ENCODE measurements at regions not wholly inside any gene's neighbourhood (a gene's known extent, or its start where the extent isn't known, plus 50 kb on each side); places are given as distances from the start of the nearest gene placed in this dataset.

- no peak for FAIRE-seq
- TF ChIP-seq SPI1 (IDR thresholded peaks at IDR 0.05; ENCODE audit: low read depth, low read length) (no peak), POLR2AphosphoS5 (IDR thresholded peaks at IDR 0.05; ENCODE audit: low read depth, low read length) (no peak), POLR2A (IDR thresholded peaks at IDR 0.05; ENCODE audit: low read depth, low read length) (no peak), PAX5 (IDR thresholded peaks at IDR 0.05; ENCODE audit: insufficient read depth, low read length, severe bottlenecking) (no peak), TAF1 (IDR thresholded peaks at IDR 0.05; ENCODE audit: low read depth, low read length) (no peak), POU2F2 (IDR thresholded peaks at IDR 0.05; ENCODE audit: low read depth, low read length) (no peak)
- DNase-seq (ENCODE audit: insufficient read length, low spot score): no peak
Measured at GRCh38 chr9:71253011-71253410, 131.6 kb upstream of the TRPM3 start.

DNA sequence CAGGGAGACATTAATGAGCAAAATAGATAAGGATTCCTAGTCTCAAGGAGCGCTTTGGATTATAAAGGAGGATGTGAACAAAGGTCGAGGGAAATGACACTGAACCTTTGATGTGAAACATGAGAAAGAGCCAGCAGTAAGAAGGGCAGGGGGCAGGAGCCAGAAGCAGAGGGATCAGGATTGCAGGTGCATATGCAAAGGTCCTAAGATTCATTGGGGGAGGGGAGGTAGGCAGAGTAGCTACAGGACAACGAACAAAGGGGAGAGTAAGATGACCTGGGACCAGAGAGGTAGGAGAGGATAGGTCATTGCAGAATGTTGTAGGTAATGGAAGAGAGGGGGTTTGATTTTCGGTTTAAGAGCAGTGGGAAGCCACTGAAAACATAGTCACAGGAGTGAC, 129.2 kb upstream of the TRPM3 start:
- FAIRE-seq (no peak), DNase-seq (ENCODE audit: insufficient read length, low spot score) (no peak)
- TF ChIP-seq SPI1 (IDR thresholded peaks at IDR 0.05; ENCODE audit: low read depth, low read length) (no peak), POLR2AphosphoS5 (IDR thresholded peaks at IDR 0.05; ENCODE audit: low read depth, low read length) (no peak), POU2F2 (IDR thresholded peaks at IDR 0.05; ENCODE audit: low read depth, low read length) (no peak), PAX5 (IDR thresholded peaks at IDR 0.05; ENCODE audit: insufficient read depth, low read length, severe bottlenecking) (no peak), TAF1 (IDR thresholded peaks at IDR 0.05; ENCODE audit: low read depth, low read length) (no peak)

DNA sequence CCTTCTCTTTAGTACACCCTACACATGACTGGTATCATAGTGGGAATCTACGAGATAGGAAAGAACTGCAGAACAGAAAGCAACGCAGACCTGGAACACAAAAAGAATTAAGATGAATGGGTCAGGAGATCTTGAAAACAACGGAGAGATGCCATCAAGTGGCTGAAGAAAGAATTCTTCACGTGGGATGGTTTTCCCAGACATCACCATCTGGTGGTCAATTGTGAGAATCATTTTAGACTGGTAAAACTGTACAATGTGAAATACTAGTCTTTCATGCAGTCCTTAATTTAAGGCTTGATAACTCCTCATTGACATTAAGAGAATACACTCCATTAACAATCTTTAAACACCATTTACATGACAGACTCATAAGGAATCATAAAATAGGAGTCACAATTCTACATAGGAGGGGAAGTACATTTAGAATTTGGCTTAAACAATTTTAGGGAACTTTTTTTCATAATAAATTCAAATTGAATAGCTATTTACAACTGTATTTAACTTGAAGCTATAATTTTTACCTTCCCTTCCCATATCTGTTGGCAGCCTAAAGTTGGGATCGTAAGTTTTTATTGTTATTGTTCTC, 128.4 kb upstream of the TRPM3 start:
- DNase-seq (ENCODE audit: insufficient read length, low spot score) (peak; percentile 3), FAIRE-seq (peak; percentile 70)
- TF ChIP-seq TAF1 (IDR thresholded peaks at IDR 0.05; ENCODE audit: low read depth, low read length): no peak
- TF ChIP-seq POLR2A (IDR thresholded peaks at IDR 0.05; ENCODE audit: low read depth, low read length): no peak
- TF ChIP-seq POU2F2 (IDR thresholded peaks at IDR 0.05; ENCODE audit: low read depth, low read length): no peak
- no peak for TF ChIP-seq POLR2AphosphoS5 (IDR thresholded peaks at IDR 0.05; ENCODE audit: low read depth, low read length)
- TF ChIP-seq PAX5 (IDR thresholded peaks at IDR 0.05; ENCODE audit: insufficient read depth, low read length, severe bottlenecking): no peak
- no peak for TF ChIP-seq SPI1 (IDR thresholded peaks at IDR 0.05; ENCODE audit: low read depth, low read length)

DNA sequence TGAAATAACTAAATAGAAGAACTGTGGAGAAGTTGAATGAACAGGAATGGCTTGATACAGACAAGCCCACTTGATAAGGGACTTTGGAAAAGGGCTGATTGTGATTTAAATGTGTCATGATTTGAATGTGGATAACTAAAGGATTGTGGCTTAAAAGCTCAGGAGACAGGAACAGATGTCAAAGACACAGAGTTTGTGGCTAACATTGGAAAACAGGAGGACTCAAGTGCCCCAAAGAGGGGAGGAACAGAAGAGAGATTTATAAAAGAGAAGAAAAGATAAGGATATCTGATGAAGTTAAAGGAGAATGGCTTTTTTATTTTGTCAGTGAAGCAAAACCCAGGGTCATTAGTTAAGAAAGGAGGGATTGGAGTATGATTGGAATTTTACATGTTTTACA, 124.2 kb upstream of the TRPM3 start:
- DNase-seq (ENCODE audit: insufficient read length, low spot score): no peak
- FAIRE-seq: no peak
- TF ChIP-seq POU2F2 (IDR thresholded peaks at IDR 0.05; ENCODE audit: low read depth, low read length) (no peak), PAX5 (IDR thresholded peaks at IDR 0.05; ENCODE audit: insufficient read depth, low read length, severe bottlenecking) (no peak), POLR2A (IDR thresholded peaks at IDR 0.05; ENCODE audit: low read depth, low read length) (no peak), SPI1 (IDR thresholded peaks at IDR 0.05; ENCODE audit: low read depth, low read length) (no peak), TAF1 (IDR thresholded peaks at IDR 0.05; ENCODE audit: low read depth, low read length) (no peak), POLR2AphosphoS5 (IDR thresholded peaks at IDR 0.05; ENCODE audit: low read depth, low read length) (no peak)

- DNase-seq (ENCODE audit: insufficient read length, low spot score) (no peak), FAIRE-seq (no peak)
- TF ChIP-seq POLR2AphosphoS5 (IDR thresholded peaks at IDR 0.05; ENCODE audit: low read depth, low read length) (no peak), SPI1 (IDR thresholded peaks at IDR 0.05; ENCODE audit: low read depth, low read length) (no peak), TAF1 (IDR thresholded peaks at IDR 0.05; ENCODE audit: low read depth, low read length) (no peak), PAX5 (IDR thresholded peaks at IDR 0.05; ENCODE audit: insufficient read depth, low read length, severe bottlenecking) (no peak), POU2F2 (IDR thresholded peaks at IDR 0.05; ENCODE audit: low read depth, low read length) (no peak), POLR2A (IDR thresholded peaks at IDR 0.05; ENCODE audit: low read depth, low read length) (no peak)
Measured at GRCh38 chr9:71243951-71244350, 122.5 kb upstream of the TRPM3 start.

GRCh38 chr9:71242081-71242480, 120.7 kb upstream of the TRPM3 start:
- no peak for TF ChIP-seq POLR2AphosphoS5 (IDR thresholded peaks at IDR 0.05; ENCODE audit: low read depth, low read length)
- no peak for TF ChIP-seq SPI1 (IDR thresholded peaks at IDR 0.05; ENCODE audit: low read depth, low read length)
- TF ChIP-seq POU2F2 (IDR thresholded peaks at IDR 0.05; ENCODE audit: low read depth, low read length): no peak
- TF ChIP-seq POLR2A (IDR thresholded peaks at IDR 0.05; ENCODE audit: low read depth, low read length): no peak
- TF ChIP-seq PAX5 (IDR thresholded peaks at IDR 0.05; ENCODE audit: insufficient read depth, low read length, severe bottlenecking): no peak
- no peak for TF ChIP-seq TAF1 (IDR thresholded peaks at IDR 0.05; ENCODE audit: low read depth, low read length)
- FAIRE-seq (no peak), DNase-seq (ENCODE audit: insufficient read length, low spot score) (no peak)

GRCh38 chr9:71237051-71237450, 115.6 kb upstream of the TRPM3 start:
- FAIRE-seq: no peak
- DNase-seq (ENCODE audit: insufficient read length, low spot score): no peak
- TF ChIP-seq POLR2A (IDR thresholded peaks at IDR 0.05; ENCODE audit: low read depth, low read length) (no peak), POU2F2 (IDR thresholded peaks at IDR 0.05; ENCODE audit: low read depth, low read length) (no peak), POLR2AphosphoS5 (IDR thresholded peaks at IDR 0.05; ENCODE audit: low read depth, low read length) (no peak), PAX5 (IDR thresholded peaks at IDR 0.05; ENCODE audit: insufficient read depth, low read length, severe bottlenecking) (no peak), TAF1 (IDR thresholded peaks at IDR 0.05; ENCODE audit: low read depth, low read length) (no peak), SPI1 (IDR thresholded peaks at IDR 0.05; ENCODE audit: low read depth, low read length) (no peak)

DNA sequence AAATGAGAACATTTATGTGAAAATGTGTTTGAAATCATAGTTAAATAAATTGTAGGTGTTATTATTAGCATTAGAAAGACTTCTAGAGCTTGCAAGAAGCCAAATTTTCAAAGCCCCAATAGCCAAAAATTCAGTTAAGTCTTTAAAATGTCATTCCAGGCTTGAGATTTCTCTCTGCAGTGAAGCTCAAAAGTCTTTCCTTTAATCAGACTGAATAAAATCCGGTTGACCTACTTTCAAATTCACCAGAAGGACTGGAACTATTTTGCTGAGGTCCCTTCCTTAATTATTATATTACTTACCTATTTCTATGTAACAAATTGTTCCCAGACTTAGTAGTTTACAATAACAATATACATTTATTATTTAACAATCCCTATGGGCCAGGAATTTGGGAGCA, 112.2 kb upstream of the TRPM3 start:
- no peak for TF ChIP-seq TAF1 (IDR thresholded peaks at IDR 0.05; ENCODE audit: low read depth, low read length)
- DNase-seq (ENCODE audit: insufficient read length, low spot score) (no peak), FAIRE-seq (no peak)

DNA sequence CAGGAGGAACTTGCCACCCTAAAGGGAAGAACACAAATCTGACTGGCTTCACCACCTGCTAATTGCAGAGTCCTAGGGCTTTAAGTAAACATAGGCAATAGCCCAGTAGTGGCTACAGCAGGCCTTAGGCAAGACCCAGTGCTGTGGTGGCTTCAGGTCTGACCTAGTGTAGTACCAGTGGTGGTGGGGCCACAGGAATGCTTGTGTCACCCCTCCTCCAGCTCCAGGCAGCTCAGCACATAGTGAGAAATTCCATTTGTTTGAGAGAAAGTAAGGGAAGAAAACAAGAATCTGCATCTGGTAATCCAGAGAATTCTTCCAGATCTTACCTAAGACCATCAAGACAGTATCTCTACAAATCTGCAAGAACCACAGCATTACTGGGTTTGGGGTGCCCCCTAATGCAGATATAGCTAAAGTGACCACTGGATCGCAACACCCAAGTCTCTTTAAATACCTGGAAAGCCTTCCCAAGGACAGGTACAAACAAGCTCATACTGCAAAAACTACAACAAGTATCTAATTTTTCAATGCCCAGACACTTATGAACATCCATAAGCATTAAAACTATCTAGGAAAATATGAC, 102.6 kb upstream of the TRPM3 start:
- FAIRE-seq (no peak), DNase-seq (ENCODE audit: insufficient read length, low spot score) (no peak)
- no peak for TF ChIP-seq TAF1 (IDR thresholded peaks at IDR 0.05; ENCODE audit: low read depth, low read length)
- TF ChIP-seq PAX5 (IDR thresholded peaks at IDR 0.05; ENCODE audit: insufficient read depth, low read length, severe bottlenecking): no peak
- no peak for TF ChIP-seq SPI1 (IDR thresholded peaks at IDR 0.05; ENCODE audit: low read depth, low read length)
- no peak for TF ChIP-seq POLR2AphosphoS5 (IDR thresholded peaks at IDR 0.05; ENCODE audit: low read depth, low read length)
- TF ChIP-seq POLR2A (IDR thresholded peaks at IDR 0.05; ENCODE audit: low read depth, low read length): no peak
- TF ChIP-seq POU2F2 (IDR thresholded peaks at IDR 0.05; ENCODE audit: low read depth, low read length): no peak

GRCh38 chr9:71218774-71219173, 97.4 kb upstream of the TRPM3 start:
- TF ChIP-seq SPI1 (IDR thresholded peaks at IDR 0.05; ENCODE audit: low read depth, low read length): no peak
- DNase-seq (ENCODE audit: insufficient read length, low spot score): no peak

More at GRCh38 chr9:71218774-71219173, 97.4 kb upstream of the TRPM3 start:
- no peak for FAIRE-seq

Data from GM12891 (cell line).